ENCODE measurements at regions not wholly inside any gene's neighbourhood (a gene's known extent, or its start where the extent isn't known, plus 50 kb on each side); places are given as distances from the start of the nearest gene placed in this dataset.
"Not testable (repeated sequence)": the region's sequence is repeated elsewhere in the genome, so short reads cannot be mapped to it uniquely, and the experiment has no call there.

DNA sequence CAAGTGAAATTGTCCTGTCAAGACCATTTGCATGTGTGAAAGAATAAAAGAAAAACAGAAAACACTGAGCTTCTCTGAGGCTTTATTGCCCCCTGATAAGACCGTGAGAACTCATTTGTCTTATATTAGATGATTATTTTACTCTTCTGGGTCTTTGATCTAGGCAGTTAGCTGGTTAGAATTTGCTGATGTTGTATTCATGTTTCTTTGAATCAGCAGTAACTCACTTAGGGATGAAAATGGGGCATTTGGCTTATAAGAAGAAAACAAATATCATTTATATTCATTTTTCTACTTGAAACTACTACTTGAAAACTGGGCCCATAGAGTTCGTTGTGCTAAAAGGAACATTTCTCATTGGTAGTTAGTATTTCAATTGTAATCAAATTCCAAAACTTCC lies 93.1 kb upstream of the RBFOX1 start:
- Mint-ChIP-seq H3K4me3 (no peak overlapping the region), H3K36me3 (no peaks in the 10 kb centered on the region), H3K27me3 (no peaks in the 10 kb centered on the region), H3K9me3 (peaks cover 3 to 28% (median 11%) of the 10 kb centered on the region in 8 donors), H3K27ac (no peak overlapping the region), H3K4me1 (no peaks in the 10 kb centered on the region)
- H3K9me3 ChIP-seq (ENCODE audit: control insufficient read depth in 1 of 2, low read length in 2 of 2) = no peaks in the 10 kb centered on the region
- H3K36me3 ChIP-seq (ENCODE audit: insufficient read depth, low read length) = no peaks in the 10 kb centered on the region
- no peaks in the 10 kb centered on the region for H3K4me1 ChIP-seq (ENCODE audit: insufficient read depth, low read length)
- no peak for DNase-seq
- ChIA-PET POLR2A (ENCODE audit: partially characterized antibody) (no interaction called here), CTCF (ENCODE audit: partially characterized antibody) (no interaction called here)
- H3K27ac ChIP-seq (ENCODE audit: low read depth, low read length) = no peak overlapping the region
- no peak overlapping the region for H3K4me3 ChIP-seq (ENCODE audit: low read length in 2 of 2)
- intact Hi-C loops (cut with micrococcal nuclease) = no loop called here
- no peaks in the 10 kb centered on the region for H3K27me3 ChIP-seq (ENCODE audit: insufficient read depth, low read length)

- Histone ChIP-seq H3K4me3 (ENCODE audit: low read length in 2 of 2) (no peak overlapping the region), H3K27me3 (ENCODE audit: insufficient read depth, low read length) (no peaks in the 10 kb centered on the region), H3K27ac (ENCODE audit: low read depth, low read length) (no peak overlapping the region), H3K9me3 (ENCODE audit: control insufficient read depth in 1 of 2, low read length in 2 of 2) (no peaks in the 10 kb centered on the region), H3K36me3 (ENCODE audit: insufficient read depth, low read length) (no peaks in the 10 kb centered on the region), H3K4me1 (ENCODE audit: insufficient read depth, low read length) (no peaks in the 10 kb centered on the region)
- H3K27me3 Mint-ChIP-seq = no peaks in the 10 kb centered on the region
- CTCF ChIA-PET (ENCODE audit: partially characterized antibody) = no interaction called here
- POLR2A ChIA-PET (ENCODE audit: partially characterized antibody) = no interaction called here
- H3K36me3 Mint-ChIP-seq = no peaks in the 10 kb centered on the region
- no peak for DNase-seq
- H3K9me3 Mint-ChIP-seq = peaks cover 4 to 24% (median 15%) of the 10 kb centered on the region in 8 donors
- no peaks in the 10 kb centered on the region for H3K4me1 Mint-ChIP-seq
- no peak overlapping the region for H3K27ac Mint-ChIP-seq
- intact Hi-C loops (cut with micrococcal nuclease) = no loop called here
- H3K4me3 Mint-ChIP-seq = no peak overlapping the region
These were observed 95.7 kb upstream of the RBFOX1 start for GRCh38 chr16:7236824-7237410.

DNA sequence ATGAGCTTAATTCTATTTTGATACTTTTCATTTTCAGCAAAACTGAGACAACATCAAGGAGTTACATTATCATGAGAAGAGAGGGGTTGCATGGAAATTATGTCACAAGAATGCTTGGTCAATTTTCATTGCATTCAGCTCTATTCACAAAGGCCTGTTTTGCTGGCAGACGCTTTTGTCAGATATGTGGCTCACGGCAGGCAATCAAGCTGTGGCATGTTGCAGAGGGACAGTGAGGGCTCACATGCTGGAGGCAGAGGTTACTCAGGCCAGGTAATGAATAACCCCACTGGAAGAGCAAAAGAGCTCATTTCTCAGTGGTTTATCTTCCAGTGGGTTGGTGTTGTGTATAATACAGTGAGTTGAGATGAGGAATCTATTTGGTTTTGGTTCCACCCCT lies 98.7 kb upstream of the RBFOX1 start:
- no peak overlapping the region for H3K4me3 ChIP-seq (ENCODE audit: low read length in 2 of 2)
- Mint-ChIP-seq H3K4me3 (no peak overlapping the region), H3K4me1 (no peaks in the 10 kb centered on the region), H3K27me3 (no peaks in the 10 kb centered on the region), H3K27ac (no peak overlapping the region), H3K9me3 (peaks cover 4 to 34% (median 15%) of the 10 kb centered on the region in 8 donors), H3K36me3 (no peaks in the 10 kb centered on the region)
- H3K36me3 ChIP-seq (ENCODE audit: insufficient read depth, low read length) = no peaks in the 10 kb centered on the region
- ChIA-PET POLR2A (ENCODE audit: partially characterized antibody) (no interaction called here), CTCF (ENCODE audit: partially characterized antibody) (no interaction called here)
- no peaks in the 10 kb centered on the region for H3K27me3 ChIP-seq (ENCODE audit: insufficient read depth, low read length)
- H3K9me3 ChIP-seq (ENCODE audit: control insufficient read depth in 1 of 2, low read length in 2 of 2) = no peaks in the 10 kb centered on the region
- no peak for DNase-seq
- no peaks in the 10 kb centered on the region for H3K4me1 ChIP-seq (ENCODE audit: insufficient read depth, low read length)
- intact Hi-C loops (cut with micrococcal nuclease) = no loop called here
- no peak overlapping the region for H3K27ac ChIP-seq (ENCODE audit: low read depth, low read length)

- CTCF ChIA-PET (ENCODE audit: partially characterized antibody) = interaction anchor here (0.6 kb wide), 1 partner anchor 14 kb away, joined by 3 read pairs; no protein-coding TSS in a partner anchor
- POLR2A ChIA-PET (ENCODE audit: partially characterized antibody) = no interaction called here
- H3K36me3 Mint-ChIP-seq = no peaks in the 10 kb centered on the region
- H3K36me3 ChIP-seq (ENCODE audit: insufficient read depth, low read length) = no peaks in the 10 kb centered on the region
- H3K4me1 Mint-ChIP-seq = no peaks in the 10 kb centered on the region
- H3K9me3 ChIP-seq (ENCODE audit: control insufficient read depth in 1 of 2, low read length in 2 of 2) = no peaks in the 10 kb centered on the region
- H3K4me1 ChIP-seq (ENCODE audit: insufficient read depth, low read length) = no peaks in the 10 kb centered on the region
- H3K27me3 Mint-ChIP-seq = no peaks in the 10 kb centered on the region
- no peak overlapping the region for H3K27ac ChIP-seq (ENCODE audit: low read depth, low read length)
- peaks cover 4 to 50% (median 20%) of the 10 kb centered on the region in 8 donors for H3K9me3 Mint-ChIP-seq
- intact Hi-C loops (cut with micrococcal nuclease) = no loop called here
- DNase-seq = no peak
- H3K27me3 ChIP-seq (ENCODE audit: insufficient read depth, low read length) = no peaks in the 10 kb centered on the region
- H3K4me3 ChIP-seq (ENCODE audit: low read length in 2 of 2) = no peak overlapping the region
- no peak overlapping the region for H3K4me3 Mint-ChIP-seq
- H3K27ac Mint-ChIP-seq = no peak overlapping the region
These were observed 100.9 kb upstream of the RBFOX1 start for GRCh38 chr16:7231762-7232161.

DNA sequence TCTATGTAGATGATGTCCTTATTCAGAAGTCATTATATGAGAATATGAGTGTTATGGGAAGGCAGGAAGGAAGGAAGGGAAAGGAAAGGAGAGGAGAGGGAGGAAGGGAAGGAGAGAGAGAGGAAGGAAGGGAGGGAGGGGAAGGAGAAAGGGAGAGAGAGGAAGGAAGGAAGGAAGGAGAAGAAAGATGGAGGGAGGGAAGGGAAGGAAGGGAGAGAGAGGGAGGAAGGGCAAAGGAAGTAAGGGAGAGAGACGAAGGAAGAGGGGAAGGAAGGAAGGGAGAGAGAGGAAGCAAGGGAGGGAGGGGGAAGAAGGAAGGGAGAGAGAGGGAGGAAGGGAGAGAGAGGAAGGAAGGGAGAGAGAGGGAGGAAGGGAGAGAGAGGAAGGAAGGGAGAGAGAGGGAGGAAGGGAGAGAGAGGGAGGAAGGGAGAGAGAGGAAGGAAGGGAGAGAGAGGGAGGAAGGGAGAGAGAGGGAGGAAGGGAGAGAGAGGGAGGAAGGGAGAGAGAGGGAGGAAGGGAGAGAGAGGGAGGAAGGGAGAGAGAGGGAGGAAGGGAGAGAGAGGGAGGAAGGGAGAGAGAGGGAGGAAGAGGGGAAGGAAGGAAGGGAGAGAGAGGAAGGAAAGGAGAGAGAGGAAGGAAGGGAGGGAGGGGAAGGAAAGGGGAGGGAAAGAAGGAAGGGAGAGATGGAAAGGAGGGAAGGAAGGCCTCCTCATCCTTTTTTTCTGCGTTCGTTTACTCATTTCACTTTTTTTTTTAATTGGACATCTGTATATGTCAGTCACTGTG lies 103.0 kb upstream of the RBFOX1 start:
- H3K27ac ChIP-seq (ENCODE audit: low read depth, low read length); H3K4me3 Mint-ChIP-seq; H3K4me3 ChIP-seq (ENCODE audit: low read length in 2 of 2); H3K4me1 ChIP-seq (ENCODE audit: insufficient read depth, low read length); H3K9me3 ChIP-seq (ENCODE audit: control insufficient read depth in 1 of 2, low read length in 2 of 2); H3K27me3 ChIP-seq (ENCODE audit: insufficient read depth, low read length); CTCF ChIA-PET (ENCODE audit: partially characterized antibody); H3K36me3 ChIP-seq (ENCODE audit: insufficient read depth, low read length); POLR2A ChIA-PET (ENCODE audit: partially characterized antibody); H3K36me3 Mint-ChIP-seq; DNase-seq; H3K4me1 Mint-ChIP-seq; intact Hi-C loops (cut with micrococcal nuclease); H3K27me3 Mint-ChIP-seq: not testable (repeated sequence)
- Mint-ChIP-seq H3K9me3 (peaks cover 2 to 51% (median 24%) of the 10 kb centered on the region in 8 donors), H3K27ac (peak overlapping the region in 1 of 7 donors; percentile 59)

DNA sequence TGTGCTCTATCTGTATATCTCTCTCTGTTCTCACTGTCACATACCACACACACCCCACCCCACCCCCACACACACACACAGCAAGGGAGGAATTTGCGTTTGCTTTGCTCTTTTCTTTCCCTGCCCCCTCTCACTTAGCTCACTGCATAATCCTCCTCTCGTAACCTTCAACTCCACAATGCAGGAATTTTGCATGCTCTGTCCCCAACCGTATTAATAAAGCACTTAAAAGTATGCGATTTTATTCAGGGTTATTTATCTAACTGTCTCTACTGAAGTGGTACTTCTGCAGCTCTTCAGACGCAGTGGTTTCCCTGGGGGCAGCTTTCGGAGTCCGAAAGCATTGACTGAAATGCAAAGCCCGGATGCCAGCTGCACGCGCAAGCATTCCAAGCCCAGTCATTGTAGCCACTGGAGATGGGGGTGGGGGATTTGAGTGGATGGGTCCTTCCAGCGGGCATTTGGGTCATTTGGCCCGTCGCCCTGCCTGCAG lies 105.4 kb upstream of the RBFOX1 start:
- no peak overlapping the region for H3K27ac Mint-ChIP-seq
- H3K27me3 ChIP-seq (ENCODE audit: insufficient read depth, low read length) = no peaks in the 10 kb centered on the region

GRCh38 chr16:7221157-7221556 lies 111.5 kb upstream of the RBFOX1 start:
- Mint-ChIP-seq H3K36me3 (no peaks in the 10 kb centered on the region), H3K27me3 (no peaks in the 10 kb centered on the region), H3K27ac (no peak overlapping the region), H3K4me3 (no peak overlapping the region), H3K4me1 (no peaks in the 10 kb centered on the region), H3K9me3 (peaks cover 13 to 34% (median 26%) of the 10 kb centered on the region in 8 donors)
- Histone ChIP-seq H3K27ac (ENCODE audit: low read depth, low read length) (no peak overlapping the region), H3K27me3 (ENCODE audit: insufficient read depth, low read length) (no peaks in the 10 kb centered on the region), H3K36me3 (ENCODE audit: insufficient read depth, low read length) (no peaks in the 10 kb centered on the region), H3K9me3 (ENCODE audit: control insufficient read depth in 1 of 2, low read length in 2 of 2) (no peaks in the 10 kb centered on the region), H3K4me3 (ENCODE audit: low read length in 2 of 2) (no peak overlapping the region), H3K4me1 (ENCODE audit: insufficient read depth, low read length) (no peaks in the 10 kb centered on the region)
- DNase-seq = no peak
- ChIA-PET POLR2A (ENCODE audit: partially characterized antibody) (no interaction called here), CTCF (ENCODE audit: partially characterized antibody) (no interaction called here)
- intact Hi-C loops (cut with micrococcal nuclease) = no loop called here

More for the DNA sequence above, 105.4 kb upstream of the RBFOX1 start:
- Mint-ChIP-seq H3K4me1 (no peaks in the 10 kb centered on the region), H3K27me3 (no peaks in the 10 kb centered on the region), H3K4me3 (no peak overlapping the region), H3K36me3 (no peaks in the 10 kb centered on the region), H3K9me3 (peaks cover 7 to 50% (median 20%) of the 10 kb centered on the region in 8 donors)
- H3K27ac ChIP-seq (ENCODE audit: low read depth, low read length) = no peak overlapping the region
- ChIA-PET POLR2A (ENCODE audit: partially characterized antibody) (no interaction called here), CTCF (ENCODE audit: partially characterized antibody) (no interaction called here)
- no peaks in the 10 kb centered on the region for H3K36me3 ChIP-seq (ENCODE audit: insufficient read depth, low read length)
- H3K4me1 ChIP-seq (ENCODE audit: insufficient read depth, low read length) = no peaks in the 10 kb centered on the region
- no peak for DNase-seq
- intact Hi-C loops (cut with micrococcal nuclease) = no loop called here
- no peaks in the 10 kb centered on the region for H3K9me3 ChIP-seq (ENCODE audit: control insufficient read depth in 1 of 2, low read length in 2 of 2)
- H3K4me3 ChIP-seq (ENCODE audit: low read length in 2 of 2) = no peak overlapping the region

Measured in CD4-positive, alpha-beta memory T cell (primary cell).